ENCODE measurements at regions not wholly inside any gene's neighbourhood (a gene's known extent, or its start where the extent isn't known, plus 50 kb on each side); places are given as distances from the start of the nearest gene placed in this dataset.

DNA sequence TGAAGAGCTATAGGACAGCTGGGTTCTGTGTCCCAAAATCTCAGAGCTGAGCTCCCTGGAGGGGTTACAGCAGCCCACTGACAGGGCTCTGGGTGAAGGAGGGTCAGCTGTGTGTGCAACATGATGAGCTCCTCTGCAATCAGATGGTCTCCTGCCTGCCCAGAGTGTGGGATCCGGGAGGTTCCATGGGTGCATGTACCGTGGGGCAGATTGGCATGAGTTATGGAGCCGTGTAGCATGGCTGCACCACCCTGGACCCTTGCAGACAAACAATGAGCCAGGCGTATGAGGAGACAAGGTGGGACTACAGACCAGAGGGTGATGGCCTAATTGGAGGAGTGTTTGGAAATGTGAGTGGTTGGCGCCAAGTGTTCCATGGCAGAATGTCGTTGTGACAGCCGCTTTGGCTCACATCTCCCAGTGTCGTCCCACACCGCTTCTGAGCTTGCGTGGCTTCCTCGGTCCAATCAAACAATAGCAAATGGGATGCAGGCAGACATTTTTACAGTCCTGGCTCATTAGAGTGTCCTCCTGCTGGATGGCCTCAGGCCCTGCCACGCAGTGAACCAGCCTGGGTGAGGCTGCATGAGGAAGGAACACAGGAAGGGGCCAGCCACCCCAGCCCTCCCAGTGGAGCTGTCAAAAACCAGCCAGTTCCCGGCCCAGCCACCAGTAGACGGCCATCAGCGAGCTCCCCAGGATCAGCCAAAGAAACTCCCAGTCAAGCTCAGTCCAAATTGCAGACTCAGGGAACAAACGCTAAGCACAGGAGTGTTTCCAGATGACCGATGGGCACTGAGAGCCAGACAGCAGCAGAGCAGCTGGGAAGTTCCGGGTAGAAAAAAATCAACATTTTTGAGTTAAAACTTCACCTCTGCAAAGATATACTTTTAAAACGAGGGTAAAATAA lies 1066.9 kb downstream of the BRD1 start:
- H2AFZ ChIP-seq (ENCODE audit: low read length), result no peak overlapping the region
- H3K4me2 ChIP-seq (ENCODE audit: low read length), result no peak overlapping the region
- POLR2A ChIA-PET (ENCODE audit: unreplicated experiment), result no interaction called here
- no peak overlapping the region for H3K9ac ChIP-seq (ENCODE audit: low read length)
- no peaks in the 10 kb centered on the region for H3K9me3 ChIP-seq (ENCODE audit: low read length)
- no peak overlapping the region for H3K4me3 ChIP-seq (ENCODE audit: low read length)
- intact Hi-C loops (cut with micrococcal nuclease), result no loop called here
- H3K79me2 ChIP-seq (ENCODE audit: low read length), result no peaks in the 10 kb centered on the region
- H4K20me1 ChIP-seq (ENCODE audit: low read length), result no peaks in the 10 kb centered on the region
- TF ChIP-seq EZH2phosphoT487 (IDR thresholded peaks at IDR 0.05; ENCODE audit: borderline replicate concordance, low read length) (no peak), EZH2 (IDR thresholded peaks at IDR 0.05; ENCODE audit: low read length, unreplicated experiment) (no peak)
- TF ChIP-seq, protein P1, sequence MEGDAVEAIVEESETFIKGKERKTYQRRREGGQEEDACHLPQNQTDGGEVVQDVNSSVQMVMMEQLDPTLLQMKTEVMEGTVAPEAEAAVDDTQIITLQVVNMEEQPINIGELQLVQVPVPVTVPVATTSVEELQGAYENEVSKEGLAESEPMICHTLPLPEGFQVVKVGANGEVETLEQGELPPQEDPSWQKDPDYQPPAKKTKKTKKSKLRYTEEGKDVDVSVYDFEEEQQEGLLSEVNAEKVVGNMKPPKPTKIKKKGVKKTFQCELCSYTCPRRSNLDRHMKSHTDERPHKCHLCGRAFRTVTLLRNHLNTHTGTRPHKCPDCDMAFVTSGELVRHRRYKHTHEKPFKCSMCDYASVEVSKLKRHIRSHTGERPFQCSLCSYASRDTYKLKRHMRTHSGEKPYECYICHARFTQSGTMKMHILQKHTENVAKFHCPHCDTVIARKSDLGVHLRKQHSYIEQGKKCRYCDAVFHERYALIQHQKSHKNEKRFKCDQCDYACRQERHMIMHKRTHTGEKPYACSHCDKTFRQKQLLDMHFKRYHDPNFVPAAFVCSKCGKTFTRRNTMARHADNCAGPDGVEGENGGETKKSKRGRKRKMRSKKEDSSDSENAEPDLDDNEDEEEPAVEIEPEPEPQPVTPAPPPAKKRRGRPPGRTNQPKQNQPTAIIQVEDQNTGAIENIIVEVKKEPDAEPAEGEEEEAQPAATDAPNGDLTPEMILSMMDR (conservative IDR thresholded peaks at IDR 0.05; ENCODE audit: low read depth, low read length), result no peak
- H3K9me2 ChIP-seq (replicated peaks; ENCODE audit: low read length), result no peaks in the 10 kb centered on the region
- ATAC-seq (no peak), DNase-seq (no peak)
- no peak overlapping the region for H3K27ac ChIP-seq (ENCODE audit: low read length)
- CTCF ChIA-PET, result no interaction called here
- BruUV-seq (replicated peaks), result no TSS peak
- no peaks in the 10 kb centered on the region for H3F3A ChIP-seq (ENCODE audit: low read length, unreplicated experiment)
- no peaks in the 10 kb centered on the region for H3K36me3 ChIP-seq (ENCODE audit: low read depth, low read length)
- H3K27me3 ChIP-seq (ENCODE audit: low read length), result no peaks in the 10 kb centered on the region
- no peaks in the 10 kb centered on the region for H3K4me1 ChIP-seq (ENCODE audit: insufficient read depth, low read length)

DNA sequence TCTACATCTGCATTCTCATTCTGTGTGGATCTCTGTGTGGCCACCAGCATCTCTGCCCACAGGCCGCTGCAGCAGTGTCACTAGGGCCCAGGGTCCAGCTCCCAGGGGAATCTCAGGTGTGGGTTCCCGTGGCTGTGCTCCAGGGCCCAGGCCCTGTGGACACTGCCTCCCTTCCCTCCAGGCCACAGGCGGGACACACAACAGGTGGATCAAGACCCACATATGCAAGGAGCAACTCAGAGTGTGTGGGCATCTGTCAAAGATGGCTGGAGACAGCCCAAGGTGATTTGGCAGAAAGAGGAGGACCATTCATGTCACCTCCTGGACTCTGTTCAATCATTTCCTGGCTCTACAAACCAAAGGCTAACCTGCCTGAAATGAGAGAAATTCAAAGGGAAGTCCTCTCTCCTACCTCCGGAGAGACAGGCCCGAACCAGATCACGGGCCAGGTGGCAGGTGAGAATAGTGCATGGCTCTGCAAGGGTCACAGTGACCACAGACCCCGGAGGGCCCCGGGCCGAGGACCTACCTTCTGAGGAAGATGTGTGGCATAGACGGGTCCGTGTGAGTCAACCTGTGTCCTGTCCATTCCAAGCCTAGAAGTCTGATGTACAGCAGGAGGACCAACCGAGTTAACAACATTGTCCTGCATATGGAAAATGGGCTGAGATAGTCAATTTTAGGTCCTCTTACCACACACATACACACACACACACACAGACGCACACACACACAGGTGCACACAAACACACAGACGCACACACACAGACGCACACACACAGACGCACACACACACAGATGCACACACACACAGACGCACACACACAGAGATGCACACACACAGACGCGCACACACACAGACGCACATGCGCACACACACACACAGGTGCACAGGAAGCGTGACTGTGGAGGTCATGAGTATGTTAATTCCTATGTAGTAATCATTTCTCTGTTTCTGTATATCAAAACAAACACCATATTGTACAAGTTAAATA lies 1068.5 kb downstream of the BRD1 start:
- no peak overlapping the region for H3K9ac ChIP-seq (ENCODE audit: low read length)
- H3K4me1 ChIP-seq (ENCODE audit: insufficient read depth, low read length), result no peaks in the 10 kb centered on the region
- POLR2A ChIA-PET (ENCODE audit: unreplicated experiment), result no interaction called here
- H2AFZ ChIP-seq (ENCODE audit: low read length), result no peak overlapping the region
- no peaks in the 10 kb centered on the region for H3K79me2 ChIP-seq (ENCODE audit: low read length)
- CTCF ChIA-PET, result no interaction called here
- H3K9me2 ChIP-seq (replicated peaks; ENCODE audit: low read length), result no peaks in the 10 kb centered on the region
- H3K9me3 ChIP-seq (ENCODE audit: low read length), result no peaks in the 10 kb centered on the region
- H3K4me3 ChIP-seq (ENCODE audit: low read length), result no peak overlapping the region
- DNase-seq, result no peak
- H4K20me1 ChIP-seq (ENCODE audit: low read length), result no peaks in the 10 kb centered on the region
- TF ChIP-seq EZH2 (IDR thresholded peaks at IDR 0.05; ENCODE audit: low read length, unreplicated experiment), result no peak
- TF ChIP-seq, protein P1 (conservative IDR thresholded peaks at IDR 0.05; ENCODE audit: low read depth, low read length), result no peak
- no peaks in the 10 kb centered on the region for H3K27me3 ChIP-seq (ENCODE audit: low read length)
- no peak for ATAC-seq
- H3K36me3 ChIP-seq (ENCODE audit: low read depth, low read length), result no peaks in the 10 kb centered on the region
- no peaks in the 10 kb centered on the region for H3F3A ChIP-seq (ENCODE audit: low read length, unreplicated experiment)
- intact Hi-C loops (cut with micrococcal nuclease), result no loop called here
- no peak overlapping the region for H3K4me2 ChIP-seq (ENCODE audit: low read length)
- no TSS peak for BruUV-seq (replicated peaks)
- H3K27ac ChIP-seq (ENCODE audit: low read length), result no peak overlapping the region

Data from PC-3 (cell line).